NCI-H1048 (cell line): ENCODE measurements at regions not wholly inside any gene's neighbourhood (a gene's known extent, or its start where the extent isn't known, plus 50 kb on each side); places are given as distances from the start of the nearest gene placed in this dataset.
"Not testable (repeated sequence)": the region's sequence is repeated elsewhere in the genome, so short reads cannot be mapped to it uniquely, and the experiment has no call there.

Experiments used
- DNase-seq: peaks from one replicate; lab custom pipeline; 2025; lab: John Stamatoyannopoulos, UW

DNA sequence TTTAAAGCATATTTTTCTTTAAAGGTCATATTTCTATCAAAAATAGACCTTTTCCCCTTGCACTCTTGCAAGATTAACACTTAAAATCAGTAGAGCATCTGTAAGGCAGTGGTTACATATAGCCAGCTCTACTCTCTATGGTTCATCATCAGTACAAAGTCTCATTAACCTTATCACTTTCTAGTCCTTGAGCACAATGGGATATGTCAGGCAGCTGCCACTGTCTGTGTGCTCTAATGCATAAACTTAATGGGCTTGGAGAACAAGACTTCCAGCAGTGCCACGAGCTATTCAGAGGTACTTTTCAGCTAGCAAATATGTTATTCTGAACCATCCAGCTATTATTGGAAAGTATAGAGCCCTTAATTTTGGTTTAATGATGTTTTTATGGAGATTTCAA is 393.7 kb downstream of the GASK1B start:
- DNase-seq: no peak

DNA sequence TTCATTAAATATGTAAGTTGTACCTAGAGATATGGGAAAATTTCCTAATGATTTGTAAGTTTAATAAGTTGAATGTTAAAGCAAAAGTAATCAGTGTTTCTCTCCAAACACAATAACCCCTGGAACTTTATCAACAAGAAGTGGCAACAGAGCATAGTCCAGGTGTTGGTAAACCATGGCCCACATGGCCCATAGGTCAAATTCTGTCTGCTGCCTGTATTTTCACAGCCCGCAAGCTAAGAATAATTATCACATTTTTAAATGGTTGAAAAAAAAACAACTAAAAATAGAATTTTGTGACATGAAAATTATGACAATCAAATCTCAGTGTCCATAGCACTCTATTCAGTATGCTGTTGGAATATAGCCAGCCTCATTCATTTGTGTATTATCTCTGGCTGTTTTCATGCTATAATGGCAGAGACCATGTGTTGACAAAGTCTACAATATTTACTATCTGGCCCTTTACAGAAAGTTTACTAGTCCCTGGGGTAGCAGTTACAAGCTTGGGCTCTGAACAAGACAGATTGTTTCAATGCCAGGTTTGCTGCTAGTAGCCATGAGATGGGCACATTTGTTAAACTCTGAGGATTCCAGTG is 395.8 kb downstream of the GASK1B start:
- DNase-seq: no peak

GRCh38 chr4:157775971-157776370 is 396.9 kb downstream of the GASK1B start:
- DNase-seq: no peak

DNA sequence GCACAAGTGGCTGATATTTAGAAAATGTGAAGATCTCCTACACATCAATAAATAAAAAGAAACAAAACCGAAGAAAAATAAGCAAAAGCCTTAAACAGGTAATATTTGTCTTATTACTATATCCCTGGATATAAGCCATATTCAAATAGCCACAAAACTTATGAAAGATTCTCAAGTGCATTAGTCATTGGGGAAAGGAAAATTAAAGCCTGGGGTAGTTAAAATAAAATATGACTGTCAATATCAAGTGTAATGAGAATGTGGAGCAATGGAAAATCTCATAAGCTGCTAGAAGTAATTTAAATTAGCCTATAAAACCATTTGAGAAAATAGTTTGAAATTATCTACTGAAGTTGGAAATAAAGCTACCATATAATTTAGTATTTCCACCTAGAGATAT is 399.9 kb downstream of the GASK1B start:
- no peak for DNase-seq

DNA sequence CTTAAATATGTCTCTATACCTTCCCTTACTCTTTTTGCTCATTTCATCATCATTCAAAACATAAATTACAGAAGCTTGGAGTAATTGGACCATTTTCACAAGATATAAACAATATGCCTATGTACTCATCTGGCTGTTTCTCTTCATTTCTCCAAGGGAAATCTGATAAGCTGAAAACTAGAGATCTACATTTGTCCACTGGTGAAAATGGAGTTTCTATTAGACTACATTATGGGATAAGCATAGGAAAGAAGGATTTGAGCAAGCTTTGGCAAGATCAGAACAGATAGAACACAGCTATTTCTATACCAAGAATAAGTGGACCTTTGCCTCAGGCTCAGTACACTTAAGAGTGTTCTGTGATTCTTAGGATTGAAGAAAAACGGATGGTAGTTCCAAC is 404.4 kb downstream of the GASK1B start:
- DNase-seq: no peak

- no peak for DNase-seq
Observed at GRCh38 chr4:157763490-157763889, 409.3 kb downstream of the GASK1B start.

- no peak for DNase-seq
Observed at GRCh38 chr4:157754410-157754809, 418.4 kb downstream of the GASK1B start.

GRCh38 chr4:157751631-157752030 is 421.2 kb downstream of the GASK1B start:
- DNase-seq: no peak

DNA sequence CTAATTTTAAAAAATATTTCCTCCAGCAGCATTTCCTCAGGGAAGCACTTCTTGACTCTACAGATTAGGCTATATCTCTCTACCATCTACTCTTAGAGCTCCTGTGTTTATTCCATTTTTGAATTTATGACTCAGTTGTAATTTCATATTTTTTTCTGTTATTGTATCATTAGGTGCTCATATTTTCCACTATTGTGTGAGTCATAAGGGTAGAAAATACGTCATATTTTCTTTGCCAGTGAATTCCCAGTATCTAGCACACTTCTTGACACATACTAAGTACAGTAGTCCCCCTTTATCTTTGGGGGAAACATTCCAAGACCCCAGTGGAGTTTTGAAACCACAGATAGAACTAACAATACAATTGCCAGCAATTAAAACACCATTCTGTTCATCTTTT is 431.2 kb downstream of the GASK1B start:
- DNase-seq: no peak

GRCh38 chr4:157739242-157739641 is 433.6 kb downstream of the GASK1B start:
- no peak for DNase-seq

- no peak for DNase-seq
Observed at GRCh38 chr4:157728215-157728614, 444.6 kb downstream of the GASK1B start.

GRCh38 chr4:157727163-157727562 is 445.7 kb downstream of the GASK1B start:
- no peak for DNase-seq

GRCh38 chr4:157722146-157722545 is 450.7 kb downstream of the GASK1B start:
- DNase-seq: no peak

DNA sequence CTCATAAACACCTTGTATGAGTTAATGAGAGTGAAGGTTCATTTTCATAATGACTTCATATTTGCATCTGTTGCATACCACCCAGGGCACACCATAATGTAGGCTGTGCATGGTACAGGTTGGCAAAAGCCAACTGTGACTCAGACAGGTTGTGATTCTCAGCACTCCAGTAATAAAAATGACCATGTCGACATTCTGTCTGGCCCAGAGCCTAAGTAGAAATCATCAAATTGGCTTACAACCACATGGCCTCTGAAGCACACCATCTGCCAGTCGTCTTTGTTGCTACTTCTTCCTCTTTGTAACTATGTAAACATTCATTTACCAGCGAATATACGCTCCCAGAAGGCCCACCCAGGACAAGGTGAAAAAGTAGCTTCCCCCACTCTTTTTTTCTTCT is 459.5 kb downstream of the GASK1B start:
- DNase-seq: no peak

DNA sequence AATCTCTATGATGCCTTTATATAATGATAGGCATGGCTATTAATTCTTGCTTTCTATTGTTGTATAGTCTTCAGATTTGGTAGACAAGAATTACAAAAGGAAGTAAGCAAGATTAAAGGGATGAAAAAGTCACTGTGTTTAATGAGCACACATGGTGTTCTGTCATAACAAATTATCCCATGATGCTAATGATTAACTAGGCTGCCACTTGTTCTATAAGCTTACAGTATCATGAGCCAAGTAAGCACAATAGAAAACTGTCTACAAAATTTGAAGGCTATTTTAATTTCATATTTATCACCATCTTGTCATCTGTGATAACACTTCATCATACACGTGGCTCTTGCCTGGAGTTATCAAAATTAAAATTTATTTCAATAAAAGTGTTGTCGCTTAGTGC is 466.7 kb downstream of the GASK1B start:
- no peak for DNase-seq

DNA sequence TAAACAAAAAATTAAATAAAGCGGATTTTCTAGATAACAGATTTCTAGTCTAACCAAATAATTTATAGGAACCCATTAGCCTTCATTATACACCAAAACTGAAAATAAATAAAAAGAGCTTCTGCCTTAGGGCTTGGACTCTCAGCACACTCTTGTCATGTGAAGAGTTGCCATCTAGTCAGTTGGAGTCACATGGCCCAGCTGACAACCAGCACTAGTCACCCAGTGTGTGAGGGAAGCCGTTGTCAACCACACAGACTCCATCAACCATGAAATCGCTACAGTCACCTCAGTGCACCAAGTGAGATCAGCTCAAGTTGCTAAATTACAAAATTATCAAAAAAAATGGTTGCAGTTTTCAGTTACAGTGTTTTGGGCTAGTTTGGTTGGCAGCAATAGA is 470.0 kb downstream of the GASK1B start:
- DNase-seq: no peak

- no peak for DNase-seq
Observed at GRCh38 chr4:157701695-157701994, 471.2 kb downstream of the GASK1B start.

- no peak for DNase-seq
Observed at GRCh38 chr4:157700898-157701694, 471.7 kb downstream of the GASK1B start.

DNA sequence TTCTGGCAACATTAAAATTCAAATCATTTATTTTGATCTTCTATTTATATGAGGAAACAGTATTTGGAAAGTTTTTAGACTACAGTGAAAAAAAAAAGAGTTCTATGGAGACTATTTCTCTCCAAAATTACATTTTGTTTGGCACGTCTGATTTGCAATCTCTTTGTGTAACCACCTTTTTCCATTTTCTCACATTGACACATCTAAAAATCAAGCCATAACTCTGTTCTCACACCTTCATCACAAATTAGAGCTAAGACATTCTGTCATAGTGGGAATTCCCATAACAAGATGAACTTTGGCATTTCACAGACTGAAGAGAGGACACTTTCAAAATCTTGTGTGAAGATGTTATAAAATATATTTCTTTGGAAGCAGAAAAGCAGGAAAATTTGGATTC is 468.9 kb downstream of the GRIA2 start:
- no peak for DNase-seq

- DNase-seq: no peak
Observed at GRCh38 chr4:157687971-157688370, 467.4 kb downstream of the GRIA2 start.

DNA sequence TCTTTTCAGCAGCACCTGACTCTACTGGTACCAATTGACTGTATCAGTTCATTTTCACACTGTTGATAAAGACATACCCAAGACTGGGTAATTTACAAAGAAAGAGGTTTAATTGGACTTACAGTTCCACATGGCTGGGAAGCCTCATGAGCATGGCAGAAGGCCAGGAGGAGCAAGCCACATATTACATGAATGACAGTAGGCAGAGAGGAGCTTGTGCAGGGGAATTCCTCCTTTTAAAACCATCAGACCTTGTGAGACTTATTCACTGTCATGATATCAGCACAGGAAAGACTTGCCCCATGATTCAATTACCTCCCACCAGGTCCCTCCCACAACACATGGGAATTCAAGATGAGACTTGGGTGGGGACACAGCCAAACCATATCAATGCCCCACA is 458.8 kb downstream of the GRIA2 start:
- DNase-seq: not testable (repeated sequence)

- no peak for DNase-seq
Observed at GRCh38 chr4:157678478-157678877, 457.9 kb downstream of the GRIA2 start.

GRCh38 chr4:157674699-157675098 is 454.2 kb downstream of the GRIA2 start:
- no peak for DNase-seq

DNA sequence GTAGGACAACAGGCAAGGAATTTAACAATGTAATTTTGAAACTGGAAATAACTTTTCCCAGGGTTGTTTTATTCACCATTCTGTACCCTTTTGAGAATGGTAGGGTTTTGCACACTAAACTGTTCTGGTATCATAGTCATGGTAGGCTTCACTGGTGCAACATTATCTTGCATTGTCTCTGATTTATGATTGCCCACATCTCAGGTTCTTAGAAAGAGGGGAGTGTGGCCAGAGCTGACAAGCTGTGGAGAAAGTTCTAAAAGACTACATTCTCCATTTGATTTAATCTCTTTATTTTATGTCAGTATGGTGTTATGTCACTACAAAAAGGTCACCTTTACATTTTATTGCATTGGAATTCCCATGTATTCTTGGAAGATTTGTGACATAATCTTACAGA is 447.3 kb downstream of the GRIA2 start:
- DNase-seq: no peak
